EH (cell line): ENCODE measurements at regions not wholly inside any gene's neighbourhood (a gene's known extent, or its start where the extent isn't known, plus 50 kb on each side); places are given as distances from the start of the nearest gene placed in this dataset.

Experiments used
- DNase-seq: peaks from one replicate; pipeline ENCODE4 v3.0.0-alpha.2; 2015; ENCODE audit warnings: low read depth

GRCh38 chr1:59089036-59089798 lies 207.7 kb upstream of the FGGY start:
- no peak for DNase-seq

GRCh38 chr1:59089922-59090457 lies 206.9 kb upstream of the FGGY start:
- DNase-seq: no peak

- peak; percentile 39 for DNase-seq
These were observed 204.8 kb upstream of the FGGY start for GRCh38 chr1:59092126-59092525.

- DNase-seq: no peak
These were observed 202.9 kb upstream of the FGGY start for GRCh38 chr1:59094001-59094400.

- DNase-seq: no peak
These were observed 200.4 kb upstream of the FGGY start for GRCh38 chr1:59096501-59096900.

- no peak for DNase-seq
These were observed 198.2 kb upstream of the FGGY start for GRCh38 chr1:59098655-59099054.

- peak; percentile 88 for DNase-seq
These were observed 196.1 kb upstream of the FGGY start for GRCh38 chr1:59100708-59101374.

- no peak for DNase-seq
These were observed 195.4 kb upstream of the FGGY start for GRCh38 chr1:59101518-59101917.

- no peak for DNase-seq
These were observed 193.4 kb upstream of the FGGY start for GRCh38 chr1:59103457-59103856.

- DNase-seq: no peak
These were observed 192.6 kb upstream of the FGGY start for GRCh38 chr1:59104191-59104760.

- DNase-seq: no peak
These were observed 191.1 kb upstream of the FGGY start for GRCh38 chr1:59105548-59106507.

- DNase-seq: no peak
These were observed 189.4 kb upstream of the FGGY start for GRCh38 chr1:59107516-59107915.

- DNase-seq: no peak
These were observed 189.0 kb upstream of the FGGY start for GRCh38 chr1:59107916-59108315.

GRCh38 chr1:59108481-59109317 lies 188.2 kb upstream of the FGGY start:
- no peak for DNase-seq

GRCh38 chr1:59110271-59110670 lies 186.6 kb upstream of the FGGY start:
- no peak for DNase-seq

- DNase-seq: no peak
These were observed 182.9 kb upstream of the FGGY start for GRCh38 chr1:59113876-59114457.

- DNase-seq: peak; percentile 12
These were observed 181.0 kb upstream of the FGGY start for GRCh38 chr1:59115865-59116264.

GRCh38 chr1:59116920-59117542 lies 179.9 kb upstream of the FGGY start:
- peak; percentile 85 for DNase-seq

GRCh38 chr1:59122527-59122926 lies 174.4 kb upstream of the FGGY start:
- DNase-seq: no peak

- peak; percentile 68 for DNase-seq
These were observed 173.7 kb upstream of the FGGY start for GRCh38 chr1:59123081-59123681.
